ENCODE measurements at regions not wholly inside any gene's neighbourhood (a gene's known extent, or its start where the extent isn't known, plus 50 kb on each side); places are given as distances from the start of the nearest gene placed in this dataset.

DNA sequence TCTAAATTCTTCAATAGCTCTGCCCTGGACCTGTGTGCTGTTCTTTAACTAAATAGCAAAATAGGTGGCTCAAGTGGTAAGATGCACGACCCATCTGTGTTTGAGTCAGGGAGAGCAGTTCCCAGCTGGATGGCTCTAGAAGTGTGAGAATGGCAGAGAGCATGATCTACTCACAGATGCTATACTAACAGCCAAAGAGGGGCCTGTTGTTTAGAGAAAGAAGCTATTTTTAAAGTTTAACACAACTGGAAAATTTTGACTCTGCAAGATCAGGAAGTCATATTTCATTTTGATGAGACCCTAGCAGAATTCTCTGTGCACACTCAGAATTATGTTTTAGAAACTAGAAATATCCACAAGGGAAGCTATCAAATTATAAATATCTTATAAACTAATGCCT, 87.4 kb upstream of the PIP4K2A start:
- no peak for TF ChIP-seq POLR2A (IDR thresholded peaks at IDR 0.05)
- TF ChIP-seq, protein P1, sequence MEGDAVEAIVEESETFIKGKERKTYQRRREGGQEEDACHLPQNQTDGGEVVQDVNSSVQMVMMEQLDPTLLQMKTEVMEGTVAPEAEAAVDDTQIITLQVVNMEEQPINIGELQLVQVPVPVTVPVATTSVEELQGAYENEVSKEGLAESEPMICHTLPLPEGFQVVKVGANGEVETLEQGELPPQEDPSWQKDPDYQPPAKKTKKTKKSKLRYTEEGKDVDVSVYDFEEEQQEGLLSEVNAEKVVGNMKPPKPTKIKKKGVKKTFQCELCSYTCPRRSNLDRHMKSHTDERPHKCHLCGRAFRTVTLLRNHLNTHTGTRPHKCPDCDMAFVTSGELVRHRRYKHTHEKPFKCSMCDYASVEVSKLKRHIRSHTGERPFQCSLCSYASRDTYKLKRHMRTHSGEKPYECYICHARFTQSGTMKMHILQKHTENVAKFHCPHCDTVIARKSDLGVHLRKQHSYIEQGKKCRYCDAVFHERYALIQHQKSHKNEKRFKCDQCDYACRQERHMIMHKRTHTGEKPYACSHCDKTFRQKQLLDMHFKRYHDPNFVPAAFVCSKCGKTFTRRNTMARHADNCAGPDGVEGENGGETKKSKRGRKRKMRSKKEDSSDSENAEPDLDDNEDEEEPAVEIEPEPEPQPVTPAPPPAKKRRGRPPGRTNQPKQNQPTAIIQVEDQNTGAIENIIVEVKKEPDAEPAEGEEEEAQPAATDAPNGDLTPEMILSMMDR (IDR thresholded peaks at IDR 0.05), result no peak
